ENCODE measurements at regions not wholly inside any gene's neighbourhood (a gene's known extent, or its start where the extent isn't known, plus 50 kb on each side); places are given as distances from the start of the nearest gene placed in this dataset.

- intact Hi-C loops (cut with DNase I) = no loop called here
- no peak for TF ChIP-seq POLR2A (IDR thresholded peaks at IDR 0.05)
- TF ChIP-seq EP300 (IDR thresholded peaks at IDR 0.05) = no peak
- TF ChIP-seq CTCF (IDR thresholded peaks at IDR 0.05) = no peak
- H3K36me3 ChIP-seq = no peaks in the 10 kb centered on the region
- no peaks in the 10 kb centered on the region for H3K9me3 ChIP-seq
- 24 to 44% (median 27%) methylated on average over 1 of the region's 1 CpG for WGBS, 3 donors
- H3K4me3 ChIP-seq = no peak overlapping the region
- no peaks in the 10 kb centered on the region for H3K4me1 ChIP-seq (ENCODE audit: insufficient read depth)
- H3K27me3 ChIP-seq = no peaks in the 10 kb centered on the region
- DNase-seq = no peak
- no peak overlapping the region for H3K27ac ChIP-seq
Observed at GRCh38 chr1:104987210-104987609, 1237.5 kb downstream of the AMY1C start.

GRCh38 chr1:104989012-104989411 lies 1239.3 kb downstream of the AMY1C start:
- H3K27ac ChIP-seq = no peak overlapping the region
- TF ChIP-seq POLR2A (IDR thresholded peaks at IDR 0.05) (no peak), CTCF (IDR thresholded peaks at IDR 0.05) (no peak), EP300 (IDR thresholded peaks at IDR 0.05) (no peak)
- WGBS, 3 donors = 90 to 97% (median 92%) methylated on average over 3 of the region's 3 CpGs
- H3K36me3 ChIP-seq = no peaks in the 10 kb centered on the region
- H3K9me3 ChIP-seq = no peaks in the 10 kb centered on the region
- DNase-seq = no peak
- no peaks in the 10 kb centered on the region for H3K4me1 ChIP-seq (ENCODE audit: insufficient read depth)
- no peak overlapping the region for H3K4me3 ChIP-seq
- H3K27me3 ChIP-seq = no peaks in the 10 kb centered on the region
- intact Hi-C loops (cut with DNase I) = no loop called here

GRCh38 chr1:104991702-104992101 lies 1242.0 kb downstream of the AMY1C start:
- no peak overlapping the region for H3K27ac ChIP-seq
- DNase-seq = no peak
- no peaks in the 10 kb centered on the region for H3K27me3 ChIP-seq
- H3K9me3 ChIP-seq = no peaks in the 10 kb centered on the region
- intact Hi-C loops (cut with DNase I) = no loop called here
- no peak overlapping the region for H3K4me3 ChIP-seq
- H3K4me1 ChIP-seq (ENCODE audit: insufficient read depth) = no peaks in the 10 kb centered on the region
- TF ChIP-seq CTCF (IDR thresholded peaks at IDR 0.05) (no peak), POLR2A (IDR thresholded peaks at IDR 0.05) (no peak), EP300 (IDR thresholded peaks at IDR 0.05) (no peak)
- WGBS, 3 donors = 71 to 74% (median 73%) methylated on average over 3 of the region's 3 CpGs
- no peaks in the 10 kb centered on the region for H3K36me3 ChIP-seq

- H3K4me1 ChIP-seq (ENCODE audit: insufficient read depth) = no peaks in the 10 kb centered on the region
- H3K4me3 ChIP-seq = no peak overlapping the region
- H3K27ac ChIP-seq = no peak overlapping the region
- H3K9me3 ChIP-seq = no peaks in the 10 kb centered on the region
- TF ChIP-seq CTCF (IDR thresholded peaks at IDR 0.05) = no peak
- TF ChIP-seq EP300 (IDR thresholded peaks at IDR 0.05) = no peak
- no peak for TF ChIP-seq POLR2A (IDR thresholded peaks at IDR 0.05)
- H3K36me3 ChIP-seq = no peaks in the 10 kb centered on the region
- no peak for DNase-seq
- 55 to 63% (median 60%) methylated on average over 3 of the region's 3 CpGs for WGBS, 3 donors
- intact Hi-C loops (cut with DNase I) = no loop called here
- H3K27me3 ChIP-seq = no peaks in the 10 kb centered on the region
Observed at GRCh38 chr1:105000793-105001192, 1251.1 kb downstream of the AMY1C start.

- no peaks in the 10 kb centered on the region for H3K36me3 ChIP-seq
- TF ChIP-seq EP300 (IDR thresholded peaks at IDR 0.05) = no peak
- TF ChIP-seq POLR2A (IDR thresholded peaks at IDR 0.05) = no peak
- WGBS, 3 donors = 90 to 92% (median 92%) methylated on average over 1 of the region's 1 CpG
- DNase-seq = no peak
- no peaks in the 10 kb centered on the region for H3K9me3 ChIP-seq
- H3K27ac ChIP-seq = no peak overlapping the region
- H3K4me3 ChIP-seq = no peak overlapping the region
- H3K4me1 ChIP-seq (ENCODE audit: insufficient read depth) = no peaks in the 10 kb centered on the region
- intact Hi-C loops (cut with DNase I) = no loop called here
- H3K27me3 ChIP-seq = no peaks in the 10 kb centered on the region
Observed at GRCh38 chr1:105004515-105004914, 1254.8 kb downstream of the AMY1C start.
